Body of pancreas (tissue), 4 donors: ENCODE measurements at regions not wholly inside any gene's neighbourhood (a gene's known extent, or its start where the extent isn't known, plus 50 kb on each side); places are given as distances from the start of the nearest gene placed in this dataset.
"Not testable (repeated sequence)": the region's sequence is repeated elsewhere in the genome, so short reads cannot be mapped to it uniquely, and the experiment has no call there.

Experiments used
- ATAC-seq: fragments of 150-250 bp; one replicate; pipeline ENCODE4 v1.9.1; 2016
- DNase-seq, 4 donors: peaks; one replicate each; pipeline ENCODE4 v3.0.0-alpha.2; 2019
- H3K27ac ChIP-seq, 4 donors: fragments of 200-600 bp; sonication (generic); 1 replicate in 3 of 4; 2 replicates in 1 of 4; pipeline versions ENCODE4 v1.5.1 to v1.6.1; 2016 to 2019; ENCODE audit warnings: mild to moderate bottlenecking in 1 of 4, mixed read lengths in 1 of 4, moderate library complexity in 1 of 4
- H3K27me3 ChIP-seq, 2 donors: fragments of 200-600 bp; sonication (generic); one replicate each; pipeline ENCODE4 v1.6.0; 2016; ENCODE audit warnings: mild to moderate bottlenecking in 1 of 2
- H3K36me3 ChIP-seq, 2 donors: fragments of 200-600 bp; sonication (generic); replicated peaks in 1 of 2; 2 replicates each; pipeline ENCODE4 v1.5.1; 2016; ENCODE audit warnings: low read depth in 2 of 2; ENCODE audit not compliant: insufficient read depth in 1 of 2
- H3K4me1 ChIP-seq: fragments of 200-600 bp; sonication (generic); one replicate; pipeline ENCODE4 v1.6.0; 2016
- H3K4me3 ChIP-seq, 2 donors: fragments of 200-600 bp; sonication (generic); 1 replicate in 1 of 2; 2 replicates in 1 of 2; pipeline ENCODE4 v1.5.1; 2016 to 2019
- H3K9me3 ChIP-seq, 3 donors: fragments of 200-600 bp; sonication (generic); 1 replicate in 2 of 3; 2 replicates in 1 of 3; pipeline ENCODE4 v1.5.1; 2016
- POLR2A ChIP-seq, 3 donors: fragments of 450-650 bp; IDR thresholded peaks; one replicate each; pipeline ENCODE4 v1.6.1; 2016; ENCODE audit warnings: antibody characterized with exemption in 3 of 3, mild to moderate bottlenecking in 2 of 3
- WGBS, 2 donors: methylation state at CpG; one replicate each; pipeline ENCODE4 v1.1.5; 2017; 5-methylcytosine and 5-hydroxymethylcytosine counted together
- intact Hi-C: fragments of 100-400 bp; cut with DNase I; formaldehyde crosslinking; loops from one replicate; pipeline ENCODE4 v1.15.1; 2023
- TF ChIP-seq, protein P1 (sequence below), 7 experiments: fragments of 450-650 bp in 4 of 7; fragments of 200-600 bp in 3 of 7; sonication (generic) in 3 of 7; IDR thresholded peaks; one replicate each; pipeline ENCODE4 v1.5.1; 2016 to 2019; ENCODE audit warnings: antibody characterized with exemption in 7 of 7

DNA sequence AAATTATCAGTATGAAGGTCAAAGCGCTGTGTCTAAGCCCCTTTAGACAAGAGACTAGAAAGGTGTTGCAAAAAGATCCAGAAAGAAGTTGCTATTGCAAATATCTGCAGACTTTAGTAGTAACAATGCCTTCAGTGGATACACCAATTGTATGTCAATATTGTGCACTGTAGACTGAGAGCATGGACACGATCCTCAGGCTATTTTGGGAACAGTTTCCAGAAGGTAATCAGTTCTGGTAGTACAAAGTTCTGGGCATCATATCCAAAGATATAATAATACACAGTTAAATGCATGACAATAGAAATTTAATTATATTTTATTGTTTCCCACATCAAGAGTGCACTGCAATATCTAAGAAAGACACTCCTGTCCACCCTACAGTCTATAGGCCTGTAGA lies 84.1 kb upstream of the LUZP2 start:
- H3K4me1 ChIP-seq, result no peaks in the 10 kb centered on the region
- H3K27ac ChIP-seq, result no peak overlapping the region
- no peaks in the 10 kb centered on the region for H3K36me3 ChIP-seq
- TF ChIP-seq POLR2A (IDR thresholded peaks at IDR 0.05), result no peak
- TF ChIP-seq, protein P1, sequence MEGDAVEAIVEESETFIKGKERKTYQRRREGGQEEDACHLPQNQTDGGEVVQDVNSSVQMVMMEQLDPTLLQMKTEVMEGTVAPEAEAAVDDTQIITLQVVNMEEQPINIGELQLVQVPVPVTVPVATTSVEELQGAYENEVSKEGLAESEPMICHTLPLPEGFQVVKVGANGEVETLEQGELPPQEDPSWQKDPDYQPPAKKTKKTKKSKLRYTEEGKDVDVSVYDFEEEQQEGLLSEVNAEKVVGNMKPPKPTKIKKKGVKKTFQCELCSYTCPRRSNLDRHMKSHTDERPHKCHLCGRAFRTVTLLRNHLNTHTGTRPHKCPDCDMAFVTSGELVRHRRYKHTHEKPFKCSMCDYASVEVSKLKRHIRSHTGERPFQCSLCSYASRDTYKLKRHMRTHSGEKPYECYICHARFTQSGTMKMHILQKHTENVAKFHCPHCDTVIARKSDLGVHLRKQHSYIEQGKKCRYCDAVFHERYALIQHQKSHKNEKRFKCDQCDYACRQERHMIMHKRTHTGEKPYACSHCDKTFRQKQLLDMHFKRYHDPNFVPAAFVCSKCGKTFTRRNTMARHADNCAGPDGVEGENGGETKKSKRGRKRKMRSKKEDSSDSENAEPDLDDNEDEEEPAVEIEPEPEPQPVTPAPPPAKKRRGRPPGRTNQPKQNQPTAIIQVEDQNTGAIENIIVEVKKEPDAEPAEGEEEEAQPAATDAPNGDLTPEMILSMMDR (IDR thresholded peaks at IDR 0.05), result no peak
- DNase-seq (no peak), ATAC-seq (no peak)
- no peaks in the 10 kb centered on the region for H3K9me3 ChIP-seq
- no peak overlapping the region for H3K4me3 ChIP-seq
- H3K27me3 ChIP-seq, result no peaks in the 10 kb centered on the region
- WGBS, 2 donors, result 57 to 66% methylated on average over 2 of the region's 2 CpGs
- intact Hi-C loops, result no loop called here

DNA sequence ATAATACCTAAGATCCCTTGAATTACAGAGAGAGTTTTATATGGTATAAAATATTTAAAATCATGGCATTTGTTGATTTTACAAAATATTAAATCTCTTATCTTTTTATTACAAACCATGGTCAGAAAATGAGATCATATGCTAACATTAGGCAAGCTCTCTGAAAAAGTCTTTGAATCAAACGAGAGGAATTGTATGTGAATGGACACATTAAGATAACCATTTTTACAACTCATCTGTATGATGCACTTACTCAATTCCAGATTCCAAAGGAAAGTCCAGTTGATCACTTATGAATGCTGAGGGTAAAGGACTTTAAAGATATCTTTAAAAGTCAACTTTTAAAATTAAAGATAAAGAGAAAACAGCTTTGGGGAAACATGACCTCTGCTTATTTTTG lies 83.5 kb upstream of the LUZP2 start:
- Histone ChIP-seq H3K36me3 (no peaks in the 10 kb centered on the region), H3K27ac (no peak overlapping the region), H3K9me3 (no peaks in the 10 kb centered on the region), H3K4me1 (no peaks in the 10 kb centered on the region), H3K27me3 (no peaks in the 10 kb centered on the region), H3K4me3 (no peak overlapping the region)
- TF ChIP-seq, protein P1 (IDR thresholded peaks at IDR 0.05), result no peak
- no peak for TF ChIP-seq POLR2A (IDR thresholded peaks at IDR 0.05)
- intact Hi-C loops, result no loop called here
- ATAC-seq (no peak), DNase-seq (no peak)
- WGBS, 2 donors, result 47% methylated on average over 1 of the region's 1 CpG

DNA sequence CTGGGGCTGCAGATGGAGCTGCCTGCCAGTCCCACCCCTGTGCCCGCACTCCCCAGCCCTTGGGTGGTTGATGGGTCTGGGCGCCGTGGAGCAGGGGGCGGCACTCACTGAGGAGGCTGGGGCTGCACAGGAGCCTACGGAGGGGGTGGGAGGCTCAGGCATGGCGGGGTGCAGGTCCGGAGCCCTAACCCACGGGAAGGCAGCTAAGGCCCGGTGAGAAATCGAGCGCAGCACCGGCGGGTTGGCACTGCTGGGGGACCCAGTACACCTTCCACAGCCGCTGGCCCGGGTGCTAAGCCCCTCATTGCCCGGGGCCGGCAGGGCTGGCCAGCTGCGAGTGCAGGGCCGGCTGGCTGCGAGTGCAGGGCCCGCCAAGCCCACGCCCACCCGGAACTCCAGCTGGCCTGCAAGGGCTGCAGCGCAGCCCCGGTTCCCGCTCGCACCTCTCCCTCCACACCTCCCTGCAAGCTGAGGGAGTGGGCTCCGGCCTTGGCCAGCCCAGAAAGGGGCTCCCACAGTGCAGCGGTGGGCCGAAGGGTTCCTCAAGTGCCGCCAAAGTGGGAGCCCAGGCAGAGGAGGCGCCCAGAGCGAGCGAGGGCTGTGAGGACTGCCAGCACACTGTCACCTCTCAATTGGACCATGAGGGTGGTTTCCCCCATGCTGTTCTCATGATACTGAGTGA lies 80.8 kb upstream of the LUZP2 start:
- ATAC-seq, intact Hi-C loops: not testable (repeated sequence)

GRCh38 chr11:24421766-24422165 lies 75.1 kb upstream of the LUZP2 start:
- intact Hi-C loops, result no loop called here
- Histone ChIP-seq H3K4me3 (no peak overlapping the region), H3K36me3 (no peaks in the 10 kb centered on the region), H3K27ac (no peak overlapping the region), H3K9me3 (no peaks in the 10 kb centered on the region), H3K27me3 (no peaks in the 10 kb centered on the region), H3K4me1 (no peaks in the 10 kb centered on the region)
- 40 to 49% methylated on average over 3 of the region's 3 CpGs for WGBS, 2 donors
- TF ChIP-seq, protein P1 (IDR thresholded peaks at IDR 0.05), result no peak
- no peak for TF ChIP-seq POLR2A (IDR thresholded peaks at IDR 0.05)
- ATAC-seq, result no peak
- DNase-seq, result no peak

More for the DNA sequence above, 80.8 kb upstream of the LUZP2 start:
- not testable (repeated sequence) for H3K27me3 ChIP-seq, H3K36me3 ChIP-seq, H3K27ac ChIP-seq, H3K9me3 ChIP-seq, DNase-seq, H3K4me1 ChIP-seq, H3K4me3 ChIP-seq
- 92% methylated on average over 10 to 23 of the region's 34 CpGs for WGBS, 2 donors

- H3K4me1 ChIP-seq, result no peaks in the 10 kb centered on the region
- H3K36me3 ChIP-seq, result no peaks in the 10 kb centered on the region
- no peak for ATAC-seq
- TF ChIP-seq POLR2A (IDR thresholded peaks at IDR 0.05), result no peak
- TF ChIP-seq, protein P1 (IDR thresholded peaks at IDR 0.05), result no peak
- 16 to 20% methylated on average over 1 of the region's 1 CpG for WGBS, 2 donors
- no peak for DNase-seq
- no peaks in the 10 kb centered on the region for H3K9me3 ChIP-seq
- H3K4me3 ChIP-seq, result no peak overlapping the region
- H3K27me3 ChIP-seq, result no peaks in the 10 kb centered on the region
- no peak overlapping the region for H3K27ac ChIP-seq
- intact Hi-C loops, result no loop called here
Observed at GRCh38 chr11:24422376-24422775, 74.5 kb upstream of the LUZP2 start.
